ENCODE measurements at regions not wholly inside any gene's neighbourhood (a gene's known extent, or its start where the extent isn't known, plus 50 kb on each side); places are given as distances from the start of the nearest gene placed in this dataset.
"Not testable (repeated sequence)": the region's sequence is repeated elsewhere in the genome, so short reads cannot be mapped to it uniquely, and the experiment has no call there.

GRCh38 chr16:8408855-8409567 is 181.3 kb downstream of the TMEM114 start:
- Histone ChIP-seq H3K4me3 (ENCODE audit: low read depth, low read length) (no peak overlapping the region), H3K27me3 (replicated peaks) (no peaks in the 10 kb centered on the region), H3K36me3 (replicated peaks) (no peaks in the 10 kb centered on the region), H3K27ac (no peak overlapping the region)
- no peak for TF ChIP-seq CTCF (IDR thresholded peaks at IDR 0.05; ENCODE audit: low read depth, low read length, missing control alignments)
- no peak for DNase-seq
- in situ Hi-C loops (cut with HindIII; ENCODE audit: low pct_ligation_motif_present, low sequenced_read_pairs), result no loop called here

- H3K36me3 ChIP-seq (replicated peaks), result no peaks in the 10 kb centered on the region
- no peaks in the 10 kb centered on the region for H3K27me3 ChIP-seq (replicated peaks)
- no peak overlapping the region for H3K27ac ChIP-seq
- H3K4me3 ChIP-seq (ENCODE audit: low read depth, low read length), result no peak overlapping the region
- DNase-seq, result no peak
- in situ Hi-C loops (cut with HindIII; ENCODE audit: low pct_ligation_motif_present, low sequenced_read_pairs), result no loop called here
- TF ChIP-seq CTCF (IDR thresholded peaks at IDR 0.05; ENCODE audit: low read depth, low read length, missing control alignments), result no peak
Observed at GRCh38 chr16:8407351-8407750, 183.0 kb downstream of the TMEM114 start.

GRCh38 chr16:8403978-8404749 is 186.1 kb downstream of the TMEM114 start:
- H3K36me3 ChIP-seq (replicated peaks), result no peaks in the 10 kb centered on the region
- H3K27me3 ChIP-seq (replicated peaks), result no peaks in the 10 kb centered on the region
- in situ Hi-C loops (cut with HindIII; ENCODE audit: low pct_ligation_motif_present, low sequenced_read_pairs), result no loop called here
- H3K4me3 ChIP-seq (ENCODE audit: low read depth, low read length), result no peak overlapping the region
- DNase-seq, result no peak
- TF ChIP-seq CTCF (IDR thresholded peaks at IDR 0.05; ENCODE audit: low read depth, low read length, missing control alignments), result no peak
- H3K27ac ChIP-seq, result no peak overlapping the region

GRCh38 chr16:8402981-8403843 is 187.1 kb downstream of the TMEM114 start:
- in situ Hi-C loops (cut with HindIII; ENCODE audit: low pct_ligation_motif_present, low sequenced_read_pairs), result no loop called here
- Histone ChIP-seq H3K27me3 (replicated peaks) (no peaks in the 10 kb centered on the region), H3K36me3 (replicated peaks) (no peaks in the 10 kb centered on the region), H3K4me3 (ENCODE audit: low read depth, low read length) (no peak overlapping the region), H3K27ac (no peak overlapping the region)
- TF ChIP-seq CTCF (IDR thresholded peaks at IDR 0.05; ENCODE audit: low read depth, low read length, missing control alignments), result no peak
- no peak for DNase-seq

- H3K27me3 ChIP-seq (replicated peaks); in situ Hi-C loops (cut with HindIII; ENCODE audit: low pct_ligation_motif_present, low sequenced_read_pairs); H3K36me3 ChIP-seq (replicated peaks); DNase-seq; H3K27ac ChIP-seq; H3K4me3 ChIP-seq (ENCODE audit: low read depth, low read length): not testable (repeated sequence)
Observed at GRCh38 chr16:8400683-8401082, 189.6 kb downstream of the TMEM114 start.

- Histone ChIP-seq H3K36me3 (replicated peaks) (no peaks in the 10 kb centered on the region), H3K4me3 (ENCODE audit: low read depth, low read length) (no peak overlapping the region), H3K27ac (no peak overlapping the region), H3K27me3 (replicated peaks) (no peaks in the 10 kb centered on the region)
- TF ChIP-seq CTCF (IDR thresholded peaks at IDR 0.05; ENCODE audit: low read depth, low read length, missing control alignments), result no peak
- no peak for DNase-seq
- in situ Hi-C loops (cut with HindIII; ENCODE audit: low pct_ligation_motif_present, low sequenced_read_pairs), result no loop called here
Observed at GRCh38 chr16:8398548-8398947, 191.8 kb downstream of the TMEM114 start.

All from brain microvascular endothelial cell (primary cell).